H7 (cell line): ENCODE measurements at regions not wholly inside any gene's neighbourhood (a gene's known extent, or its start where the extent isn't known, plus 50 kb on each side); places are given as distances from the start of the nearest gene placed in this dataset.
"Not testable (repeated sequence)": the region's sequence is repeated elsewhere in the genome, so short reads cannot be mapped to it uniquely, and the experiment has no call there.

ENCODE experiments used
- DNase-seq: peaks from one replicate; pipeline ENCODE4 v3.0.0; 2012
- H3K27me3 ChIP-seq: 2 replicates; pipeline ENCODE4 v1.6.0; 2011; ENCODE audit warnings: mild to moderate bottlenecking, low read length; ENCODE audit not compliant: control insufficient read depth, insufficient read depth
- H3K36me3 ChIP-seq: replicated peaks from 2 replicates; pipeline ENCODE4 v1.5.1; 2011; ENCODE audit warnings: low read length; ENCODE audit not compliant: control insufficient read depth, insufficient read depth
- H3K4me3 ChIP-seq: 2 replicates; pipeline ENCODE4 v1.5.1; 2011; ENCODE audit warnings: low read depth, mild to moderate bottlenecking, control low read depth, low read length, moderate library complexity; ENCODE audit not compliant: insufficient read depth

GRCh38 chr6:98384801-98385200 is 449.6 kb upstream of the POU3F2 start:
- Histone ChIP-seq H3K27me3 (no peaks in the 10 kb centered on the region), H3K4me3 (no peak overlapping the region), H3K36me3 (no peaks in the 10 kb centered on the region)
- DNase-seq = no peak

- no peaks in the 10 kb centered on the region for H3K36me3 ChIP-seq
- H3K4me3 ChIP-seq = no peak overlapping the region
- H3K27me3 ChIP-seq = no peaks in the 10 kb centered on the region; the same call in 1 of the 2 replicates
- DNase-seq = no peak
Observed at GRCh38 chr6:98395610-98396166, 438.7 kb upstream of the POU3F2 start.

- Histone ChIP-seq H3K4me3 (no peak overlapping the region), H3K27me3 (no peaks in the 10 kb centered on the region), H3K36me3 (no peaks in the 10 kb centered on the region)
- DNase-seq = no peak
Observed at GRCh38 chr6:98416027-98416426, 418.3 kb upstream of the POU3F2 start.

GRCh38 chr6:98416497-98417158 is 417.7 kb upstream of the POU3F2 start:
- not testable (repeated sequence) for H3K36me3 ChIP-seq, H3K4me3 ChIP-seq, DNase-seq, H3K27me3 ChIP-seq

- Histone ChIP-seq H3K4me3 (no peak overlapping the region), H3K36me3 (no peaks in the 10 kb centered on the region), H3K27me3 (no peaks in the 10 kb centered on the region)
- DNase-seq = no peak
Observed at GRCh38 chr6:98433325-98434056, 400.9 kb upstream of the POU3F2 start.

- H3K4me3 ChIP-seq = no peak overlapping the region
- H3K27me3 ChIP-seq = no peaks in the 10 kb centered on the region
- no peak for DNase-seq
- H3K36me3 ChIP-seq = no peaks in the 10 kb centered on the region
Observed at GRCh38 chr6:98443633-98444032, 390.7 kb upstream of the POU3F2 start.

- Histone ChIP-seq H3K36me3 (no peaks in the 10 kb centered on the region), H3K27me3 (no peaks in the 10 kb centered on the region), H3K4me3 (no peak overlapping the region)
- DNase-seq = no peak
Observed at GRCh38 chr6:98452685-98453084, 381.7 kb upstream of the POU3F2 start.

- Histone ChIP-seq H3K27me3 (no peaks in the 10 kb centered on the region), H3K4me3 (no peak overlapping the region), H3K36me3 (no peaks in the 10 kb centered on the region)
- DNase-seq = no peak
Observed at GRCh38 chr6:98454809-98455322, 379.5 kb upstream of the POU3F2 start.

- H3K27me3 ChIP-seq = no peaks in the 10 kb centered on the region
- no peak overlapping the region for H3K4me3 ChIP-seq
- H3K36me3 ChIP-seq = no peaks in the 10 kb centered on the region
- DNase-seq = no peak
Observed at GRCh38 chr6:98458708-98459107, 375.7 kb upstream of the POU3F2 start.

- DNase-seq = no peak
- Histone ChIP-seq H3K36me3 (no peaks in the 10 kb centered on the region), H3K4me3 (no peak overlapping the region), H3K27me3 (no peaks in the 10 kb centered on the region)
Observed at GRCh38 chr6:98463038-98464000, 371.1 kb upstream of the POU3F2 start.

- H3K27me3 ChIP-seq = no peaks in the 10 kb centered on the region
- no peaks in the 10 kb centered on the region for H3K36me3 ChIP-seq
- DNase-seq = no peak
- H3K4me3 ChIP-seq = no peak overlapping the region
Observed at GRCh38 chr6:98467091-98467490, 367.3 kb upstream of the POU3F2 start.

- DNase-seq = no peak
- Histone ChIP-seq H3K4me3 (no peak overlapping the region), H3K36me3 (no peaks in the 10 kb centered on the region)
Observed at GRCh38 chr6:98467902-98468301, 366.5 kb upstream of the POU3F2 start.

GRCh38 chr6:98469141-98469540 is 365.2 kb upstream of the POU3F2 start:
- no peak overlapping the region for H3K4me3 ChIP-seq
- H3K36me3 ChIP-seq = no peaks in the 10 kb centered on the region
- no peaks in the 10 kb centered on the region for H3K27me3 ChIP-seq
- no peak for DNase-seq

More at GRCh38 chr6:98467902-98468301, 366.5 kb upstream of the POU3F2 start:
- no peaks in the 10 kb centered on the region for H3K27me3 ChIP-seq

GRCh38 chr6:98470821-98471220 is 363.6 kb upstream of the POU3F2 start:
- Histone ChIP-seq H3K4me3 (no peak overlapping the region), H3K27me3 (no peaks in the 10 kb centered on the region), H3K36me3 (no peaks in the 10 kb centered on the region)
- no peak for DNase-seq
